Spleen (tissue), 11 donors: ENCODE measurements at regions not wholly inside any gene's neighbourhood (a gene's known extent, or its start where the extent isn't known, plus 50 kb on each side); places are given as distances from the start of the nearest gene placed in this dataset.

Experiments used
- DNase-seq: peaks from one replicate; pipeline ENCODE4 v3.0.0-alpha.2; 2020
- H3K27ac ChIP-seq, 8 donors: fragments of 200-600 bp; sonication (generic) in 7 of 8; 1 replicate in 4 of 8; 2 replicates in 4 of 8; pipeline versions ENCODE4 v1.5.0 to v1.8.0; 2016 to 2021; ENCODE audit warnings: inconsistent platforms in 4 of 8, mild to moderate bottlenecking in 4 of 8, moderate library complexity in 1 of 8
- H3K27me3 ChIP-seq, 7 donors: fragments of 200-600 bp; sonication (generic) in 6 of 7; replicated peaks in 1 of 7; 1 replicate in 4 of 7; 2 replicates in 3 of 7; pipeline versions ENCODE4 v1.5.0 to v1.8.0; 2016 to 2021; ENCODE audit warnings: inconsistent platforms in 3 of 7, mild to moderate bottlenecking in 1 of 7
- H3K36me3 ChIP-seq, 6 donors: fragments of 200-600 bp; sonication (generic) in 5 of 6; 1 replicate in 4 of 6; 2 replicates in 2 of 6; pipeline versions ENCODE4 v1.5.0 to v1.8.0; 2016 to 2021; ENCODE audit warnings: inconsistent platforms in 2 of 6
- H3K4me1 ChIP-seq, 6 donors: fragments of 200-600 bp; sonication (generic) in 5 of 6; 1 replicate in 3 of 6; 2 replicates in 3 of 6; pipeline versions ENCODE4 v1.5.0 to v1.8.0; 2016 to 2021; ENCODE audit warnings: inconsistent platforms in 3 of 6
- H3K4me3 ChIP-seq, 8 donors: fragments of 200-600 bp; sonication (generic) in 7 of 8; 1 replicate in 4 of 8; 2 replicates in 4 of 8; pipeline versions ENCODE4 v1.5.0 to v1.8.0; 2016 to 2021; ENCODE audit warnings: inconsistent platforms in 4 of 8, mild to moderate bottlenecking in 4 of 8, moderate library complexity in 2 of 8
- H3K9me3 ChIP-seq, 8 donors: fragments of 200-600 bp; sonication (generic) in 7 of 8; 1 replicate in 4 of 8; 2 replicates in 4 of 8; pipeline versions ENCODE4 v1.5.0 to v1.8.0; 2016 to 2021; ENCODE audit warnings: inconsistent platforms in 4 of 8
- CTCF ChIP-seq, 11 experiments: fragments of 200-600 bp in 7 of 11; fragments of 450-650 bp in 4 of 11; sonication (generic) in 4 of 11; IDR thresholded peaks in 8 of 11; conservative IDR thresholded peaks in 3 of 11; 1 replicate in 7 of 11; 2 replicates in 4 of 11; pipeline versions ENCODE4 v1.4.0 to v1.8.0; 2016 to 2021; ENCODE audit warnings: antibody characterized with exemption in 11 of 11, inconsistent platforms in 4 of 11, mild to moderate bottlenecking in 1 of 11
- POLR2A ChIP-seq, 3 donors: fragments of 450-650 bp; IDR thresholded peaks; one replicate each; pipeline ENCODE4 v1.5.1; 2017; ENCODE audit warnings: antibody characterized with exemption in 3 of 3, mild to moderate bottlenecking in 1 of 3
- POLR2AphosphoS5 ChIP-seq, 3 donors: sonication (generic); formaldehyde crosslinking; IDR thresholded peaks; one replicate each; pipeline ENCODE4 v1.5.1; 2017; ENCODE audit warnings: antibody characterized with exemption in 3 of 3
- WGBS, 5 donors: extraction: QIAGEN DNeasy Blood & Tissue Kit in 3 of 5; methylation state at CpG; one replicate each; pipeline versions ENCODE4 v1.1.5 to v1.1.7; 2013 to 2018; 5-methylcytosine and 5-hydroxymethylcytosine counted together
- intact Hi-C: fragments of 100-400 bp; cut with DNase I; formaldehyde crosslinking; loops from one replicate; pipeline ENCODE4 v1.15.0; 2023; ENCODE audit warnings: low total_unique reads
- donor health status: healthy with polysubstance abuse.
- donor health status: DM: no; HTN: no; CAD: no; lungs with moderate emphysema.
- donor health status: DM: no; HTN: no; CAD: no.
- donor health status: Bipolar disorder and iron deficiency.
- donor health status: healthy.
- donor health status: DM: no; HTN: no; CAD: no.
- donor health status: DM: yes; HTN: yes; CAD: no.

GRCh38 chr17:71033336-71033735 lies 864.0 kb downstream of the KCNJ2 start:
- no peaks in the 10 kb centered on the region for H3K27me3 ChIP-seq
- H3K27ac ChIP-seq, result no peak overlapping the region
- intact Hi-C loops, result no loop called here
- WGBS, 5 donors, result 62 to 75% (median 67%) methylated on average over 7 of the region's 7 CpGs
- no peaks in the 10 kb centered on the region for H3K36me3 ChIP-seq
- peaks cover 0 to 12% (median 0%) of the 10 kb centered on the region in 8 donors for H3K9me3 ChIP-seq
- H3K4me3 ChIP-seq, result no peak overlapping the region
- TF ChIP-seq CTCF (IDR thresholded peaks at IDR 0.05 in 8 of 11, conservative IDR thresholded peaks at IDR 0.05 in 3 of 11), result no peak
- TF ChIP-seq POLR2A (IDR thresholded peaks at IDR 0.05), result no peak
- no peak for TF ChIP-seq POLR2AphosphoS5 (IDR thresholded peaks at IDR 0.05)
- DNase-seq, result no peak
- H3K4me1 ChIP-seq, result no peaks in the 10 kb centered on the region

- no peak overlapping the region for H3K4me3 ChIP-seq
- no peak for DNase-seq
- no peaks in the 10 kb centered on the region for H3K36me3 ChIP-seq
- H3K27me3 ChIP-seq, result no peaks in the 10 kb centered on the region
- H3K9me3 ChIP-seq, result peaks cover 0 to 12% (median 0%) of the 10 kb centered on the region in 8 donors
- no peak overlapping the region for H3K27ac ChIP-seq
- WGBS, 5 donors, result 76 to 92% (median 91%) methylated on average over 3 of the region's 3 CpGs
- no peaks in the 10 kb centered on the region for H3K4me1 ChIP-seq
- TF ChIP-seq POLR2AphosphoS5 (IDR thresholded peaks at IDR 0.05), result no peak
- TF ChIP-seq POLR2A (IDR thresholded peaks at IDR 0.05), result no peak
- TF ChIP-seq CTCF (IDR thresholded peaks at IDR 0.05 in 8 of 11, conservative IDR thresholded peaks at IDR 0.05 in 3 of 11), result no peak
- intact Hi-C loops, result no loop called here
Observed at GRCh38 chr17:71035226-71035625, 865.9 kb downstream of the KCNJ2 start.

GRCh38 chr17:71037386-71037785 lies 868.1 kb downstream of the KCNJ2 start:
- Histone ChIP-seq H3K4me1 (no peaks in the 10 kb centered on the region), H3K27me3 (no peaks in the 10 kb centered on the region), H3K27ac (no peak overlapping the region), H3K4me3 (no peak overlapping the region), H3K9me3 (peaks cover 0 to 2% (median 0%) of the 10 kb centered on the region in 8 donors), H3K36me3 (no peaks in the 10 kb centered on the region)
- TF ChIP-seq POLR2A (IDR thresholded peaks at IDR 0.05) (no peak), POLR2AphosphoS5 (IDR thresholded peaks at IDR 0.05) (no peak), CTCF (IDR thresholded peaks at IDR 0.05 in 8 of 11, conservative IDR thresholded peaks at IDR 0.05 in 3 of 11) (no peak)
- WGBS, 5 donors, result 54 to 63% (median 57%) methylated on average over 3 of the region's 3 CpGs
- intact Hi-C loops, result no loop called here
- no peak for DNase-seq

GRCh38 chr17:71039391-71039790 lies 870.1 kb downstream of the KCNJ2 start:
- 76 to 85% (median 81%) methylated on average over 4 of the region's 4 CpGs for WGBS, 5 donors
- Histone ChIP-seq H3K4me1 (no peaks in the 10 kb centered on the region), H3K27ac (no peak overlapping the region), H3K36me3 (no peaks in the 10 kb centered on the region), H3K27me3 (no peaks in the 10 kb centered on the region), H3K4me3 (no peak overlapping the region), H3K9me3 (peaks cover 0 to 2% (median 0%) of the 10 kb centered on the region in 8 donors)
- DNase-seq, result no peak
- intact Hi-C loops, result no loop called here
- TF ChIP-seq POLR2A (IDR thresholded peaks at IDR 0.05) (no peak), POLR2AphosphoS5 (IDR thresholded peaks at IDR 0.05) (no peak), CTCF (IDR thresholded peaks at IDR 0.05 in 8 of 11, conservative IDR thresholded peaks at IDR 0.05 in 3 of 11) (no peak)
